A549 (cell line): ENCODE measurements at regions not wholly inside any gene's neighbourhood (a gene's known extent, or its start where the extent isn't known, plus 50 kb on each side); places are given as distances from the start of the nearest gene placed in this dataset.

ENCODE experiments used
- BCL3 ChIP-seq: fragments of >200 bp; sonication (Bioruptor Twin); formaldehyde crosslinking; IDR thresholded peaks from 3 replicates; pipeline ENCODE4 v1.6.1; 2016
- EP300 ChIP-seq, 2 experiments: fragments of >200 bp; sonication (Bioruptor Twin); formaldehyde crosslinking; IDR thresholded peaks; 2 replicates in 1 of 2; 3 replicates in 1 of 2; pipeline ENCODE4 v1.6.1; 2016 to 2017
- HMGXB4 ChIP-seq: fragments of 250-450 bp; sonication (Bioruptor Pico); IDR thresholded peaks from 2 replicates; pipeline ENCODE4 v1.5.0; 2021; ENCODE audit warnings: mild to moderate bottlenecking, moderate library complexity, borderline replicate concordance
- MAZ ChIP-seq: fragments of 150-350 bp; IDR thresholded peaks from 2 replicates; pipeline ENCODE4 v1.6.1; 2014; ENCODE audit warnings: antibody characterized with exemption, low read depth, low read length, borderline replicate concordance
- NFE2L2 ChIP-seq: fragments of 150-350 bp; conservative IDR thresholded peaks from 2 replicates; pipeline ENCODE4 v1.6.1; 2014; ENCODE audit warnings: low read length
- PHF8 ChIP-seq: fragments of 200-600 bp; sonication (generic); IDR thresholded peaks from 2 replicates; pipeline ENCODE4 v1.6.1; 2016; ENCODE audit warnings: low read depth, mild to moderate bottlenecking, antibody characterized with exemption, moderate library complexity, borderline replicate concordance
- POLR2A ChIP-seq: IDR thresholded peaks from 2 replicates; pipeline ENCODE4 v1.6.1; 2012; ENCODE audit warnings: mild to moderate bottlenecking, low read length
- ZC3H11A ChIP-seq: fragments of 450-650 bp; IDR thresholded peaks from 2 replicates; pipeline ENCODE4 v1.6.1; 2014; ENCODE audit warnings: antibody characterized with exemption, mild to moderate bottlenecking
- TF ChIP-seq, protein P1 (sequence below): IDR thresholded peaks from 2 replicates; pipeline ENCODE4 v1.6.1; 2012
- TF ChIP-seq, protein P2 (sequence below): fragments of >200 bp; sonication (Bioruptor Twin); formaldehyde crosslinking; IDR thresholded peaks from 3 replicates; pipeline ENCODE4 v1.5.1; 2016
- TF ChIP-seq, protein P3 (sequence below): fragments of 200-600 bp; sonication (generic); IDR thresholded peaks from 2 replicates; pipeline ENCODE4 v1.6.1; 2016; ENCODE audit warnings: antibody characterized with exemption, mild to moderate bottlenecking, moderate library complexity

GRCh38 chr7:438916-439315 lies 80.7 kb downstream of the PDGFA start:
- TF ChIP-seq, protein P1, sequence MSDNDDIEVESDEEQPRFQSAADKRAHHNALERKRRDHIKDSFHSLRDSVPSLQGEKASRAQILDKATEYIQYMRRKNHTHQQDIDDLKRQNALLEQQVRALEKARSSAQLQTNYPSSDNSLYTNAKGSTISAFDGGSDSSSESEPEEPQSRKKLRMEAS = no peak
- no peak for TF ChIP-seq POLR2A
- TF ChIP-seq PHF8 = no peak
- no peak for TF ChIP-seq EP300 (IDR thresholded peaks at IDR 0.05)
- TF ChIP-seq, protein P2, sequence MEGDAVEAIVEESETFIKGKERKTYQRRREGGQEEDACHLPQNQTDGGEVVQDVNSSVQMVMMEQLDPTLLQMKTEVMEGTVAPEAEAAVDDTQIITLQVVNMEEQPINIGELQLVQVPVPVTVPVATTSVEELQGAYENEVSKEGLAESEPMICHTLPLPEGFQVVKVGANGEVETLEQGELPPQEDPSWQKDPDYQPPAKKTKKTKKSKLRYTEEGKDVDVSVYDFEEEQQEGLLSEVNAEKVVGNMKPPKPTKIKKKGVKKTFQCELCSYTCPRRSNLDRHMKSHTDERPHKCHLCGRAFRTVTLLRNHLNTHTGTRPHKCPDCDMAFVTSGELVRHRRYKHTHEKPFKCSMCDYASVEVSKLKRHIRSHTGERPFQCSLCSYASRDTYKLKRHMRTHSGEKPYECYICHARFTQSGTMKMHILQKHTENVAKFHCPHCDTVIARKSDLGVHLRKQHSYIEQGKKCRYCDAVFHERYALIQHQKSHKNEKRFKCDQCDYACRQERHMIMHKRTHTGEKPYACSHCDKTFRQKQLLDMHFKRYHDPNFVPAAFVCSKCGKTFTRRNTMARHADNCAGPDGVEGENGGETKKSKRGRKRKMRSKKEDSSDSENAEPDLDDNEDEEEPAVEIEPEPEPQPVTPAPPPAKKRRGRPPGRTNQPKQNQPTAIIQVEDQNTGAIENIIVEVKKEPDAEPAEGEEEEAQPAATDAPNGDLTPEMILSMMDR = no peak
- TF ChIP-seq MAZ = no peak
- no peak for TF ChIP-seq BCL3
- TF ChIP-seq HMGXB4 (CRISPR knock-in tag) = no peak
- TF ChIP-seq NFE2L2 = no peak
- TF ChIP-seq ZC3H11A = no peak
- TF ChIP-seq, protein P3, sequence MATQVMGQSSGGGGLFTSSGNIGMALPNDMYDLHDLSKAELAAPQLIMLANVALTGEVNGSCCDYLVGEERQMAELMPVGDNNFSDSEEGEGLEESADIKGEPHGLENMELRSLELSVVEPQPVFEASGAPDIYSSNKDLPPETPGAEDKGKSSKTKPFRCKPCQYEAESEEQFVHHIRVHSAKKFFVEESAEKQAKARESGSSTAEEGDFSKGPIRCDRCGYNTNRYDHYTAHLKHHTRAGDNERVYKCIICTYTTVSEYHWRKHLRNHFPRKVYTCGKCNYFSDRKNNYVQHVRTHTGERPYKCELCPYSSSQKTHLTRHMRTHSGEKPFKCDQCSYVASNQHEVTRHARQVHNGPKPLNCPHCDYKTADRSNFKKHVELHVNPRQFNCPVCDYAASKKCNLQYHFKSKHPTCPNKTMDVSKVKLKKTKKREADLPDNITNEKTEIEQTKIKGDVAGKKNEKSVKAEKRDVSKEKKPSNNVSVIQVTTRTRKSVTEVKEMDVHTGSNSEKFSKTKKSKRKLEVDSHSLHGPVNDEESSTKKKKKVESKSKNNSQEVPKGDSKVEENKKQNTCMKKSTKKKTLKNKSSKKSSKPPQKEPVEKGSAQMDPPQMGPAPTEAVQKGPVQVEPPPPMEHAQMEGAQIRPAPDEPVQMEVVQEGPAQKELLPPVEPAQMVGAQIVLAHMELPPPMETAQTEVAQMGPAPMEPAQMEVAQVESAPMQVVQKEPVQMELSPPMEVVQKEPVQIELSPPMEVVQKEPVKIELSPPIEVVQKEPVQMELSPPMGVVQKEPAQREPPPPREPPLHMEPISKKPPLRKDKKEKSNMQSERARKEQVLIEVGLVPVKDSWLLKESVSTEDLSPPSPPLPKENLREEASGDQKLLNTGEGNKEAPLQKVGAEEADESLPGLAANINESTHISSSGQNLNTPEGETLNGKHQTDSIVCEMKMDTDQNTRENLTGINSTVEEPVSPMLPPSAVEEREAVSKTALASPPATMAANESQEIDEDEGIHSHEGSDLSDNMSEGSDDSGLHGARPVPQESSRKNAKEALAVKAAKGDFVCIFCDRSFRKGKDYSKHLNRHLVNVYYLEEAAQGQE = no peak
